ENCODE measurements at regions not wholly inside any gene's neighbourhood (a gene's known extent, or its start where the extent isn't known, plus 50 kb on each side); places are given as distances from the start of the nearest gene placed in this dataset.

GRCh38 chr1:185515696-185516095 lies 198.7 kb upstream of the IVNS1ABP start:
- no peaks in the 10 kb centered on the region for H3K27me3 Mint-ChIP-seq (ENCODE audit: low read depth)
- H3K4me1 Mint-ChIP-seq (ENCODE audit: low read depth) = no peaks in the 10 kb centered on the region
- peaks cover 2% of the 10 kb centered on the region for H3K36me3 Mint-ChIP-seq (ENCODE audit: low read depth)
- H3K27ac Mint-ChIP-seq = no peak overlapping the region
- no peak overlapping the region for H3K4me3 Mint-ChIP-seq
- CTCF ChIA-PET = interaction anchor here (1.2 kb wide), 1 partner anchor 27 kb away, joined by 3 read pairs; no protein-coding TSS in a partner anchor
- DNase-seq = no peak
- peaks cover 7% of the 10 kb centered on the region for H3K9me3 Mint-ChIP-seq
- intact Hi-C loops (cut with micrococcal nuclease) = no loop called here

GRCh38 chr1:185514311-185514710 lies 197.3 kb upstream of the IVNS1ABP start:
- Mint-ChIP-seq H3K27ac (no peak overlapping the region), H3K27me3 (ENCODE audit: low read depth) (no peaks in the 10 kb centered on the region), H3K4me3 (no peak overlapping the region), H3K9me3 (peaks cover 7% of the 10 kb centered on the region), H3K4me1 (ENCODE audit: low read depth) (no peaks in the 10 kb centered on the region), H3K36me3 (ENCODE audit: low read depth) (peaks cover 2% of the 10 kb centered on the region)
- CTCF ChIA-PET = interaction anchor here (0.6 kb wide), 1 partner anchor 52 kb away, joined by 5 read pairs; no protein-coding TSS in a partner anchor
- DNase-seq = no peak
- intact Hi-C loops (cut with micrococcal nuclease) = no loop called here

- CTCF ChIA-PET = no interaction called here
- Mint-ChIP-seq H3K4me3 (no peak overlapping the region), H3K27me3 (ENCODE audit: low read depth) (no peaks in the 10 kb centered on the region), H3K36me3 (ENCODE audit: low read depth) (peaks cover 2% of the 10 kb centered on the region), H3K4me1 (ENCODE audit: low read depth) (no peaks in the 10 kb centered on the region), H3K27ac (no peak overlapping the region), H3K9me3 (peaks cover 4% of the 10 kb centered on the region)
- intact Hi-C loops (cut with micrococcal nuclease) = no loop called here
- no peak for DNase-seq
These were observed 195.4 kb upstream of the IVNS1ABP start for GRCh38 chr1:185512442-185512841.

GRCh38 chr1:185501099-185501498 lies 184.1 kb upstream of the IVNS1ABP start:
- Mint-ChIP-seq H3K4me1 (ENCODE audit: low read depth) (peaks cover 8% of the 10 kb centered on the region), H3K9me3 (peaks cover 1% of the 10 kb centered on the region), H3K27me3 (ENCODE audit: low read depth) (no peaks in the 10 kb centered on the region), H3K36me3 (ENCODE audit: low read depth) (no peaks in the 10 kb centered on the region), H3K27ac (no peak overlapping the region), H3K4me3 (no peak overlapping the region)
- intact Hi-C loops (cut with micrococcal nuclease) = no loop called here
- CTCF ChIA-PET = interaction anchor here (0.6 to 1.3 kb wide), 3 partner anchors 9 to 224 kb away, joined by 3 to 5 read pairs (median 5); no protein-coding TSS in a partner anchor
- no peak for DNase-seq

GRCh38 chr1:185500001-185500626 lies 183.1 kb upstream of the IVNS1ABP start:
- no peak for DNase-seq
- Mint-ChIP-seq H3K27ac (no peak overlapping the region), H3K4me1 (ENCODE audit: low read depth) (peaks cover 8% of the 10 kb centered on the region), H3K9me3 (no peaks in the 10 kb centered on the region), H3K4me3 (no peak overlapping the region), H3K27me3 (ENCODE audit: low read depth) (no peaks in the 10 kb centered on the region), H3K36me3 (ENCODE audit: low read depth) (no peaks in the 10 kb centered on the region)
- intact Hi-C loops (cut with micrococcal nuclease) = no loop called here
- CTCF ChIA-PET = interaction anchor here (0.6 to 1.3 kb wide), 2 partner anchors 8 to 225 kb away, joined by 3 to 5 read pairs; no protein-coding TSS in a partner anchor

GRCh38 chr1:185498207-185498606 lies 181.2 kb upstream of the IVNS1ABP start:
- CTCF ChIA-PET = no interaction called here
- H3K36me3 Mint-ChIP-seq (ENCODE audit: low read depth) = no peaks in the 10 kb centered on the region
- intact Hi-C loops (cut with micrococcal nuclease) = no loop called here
- no peaks in the 10 kb centered on the region for H3K9me3 Mint-ChIP-seq
- H3K27me3 Mint-ChIP-seq (ENCODE audit: low read depth) = no peaks in the 10 kb centered on the region
- no peak for DNase-seq
- no peak overlapping the region for H3K27ac Mint-ChIP-seq
- H3K4me1 Mint-ChIP-seq (ENCODE audit: low read depth) = peaks cover 8% of the 10 kb centered on the region
- H3K4me3 Mint-ChIP-seq = no peak overlapping the region

- H3K36me3 Mint-ChIP-seq (ENCODE audit: low read depth) = no peaks in the 10 kb centered on the region
- no peak overlapping the region for H3K27ac Mint-ChIP-seq
- CTCF ChIA-PET = interaction anchor here (1.2 kb wide), 1 partner anchor 184 kb away, joined by 6 read pairs; no protein-coding TSS in a partner anchor
These were observed 180.1 kb upstream of the IVNS1ABP start for GRCh38 chr1:185497177-185497576.

GRCh38 chr1:185495898-185496297 lies 178.9 kb upstream of the IVNS1ABP start:
- no peak overlapping the region for H3K4me3 Mint-ChIP-seq
- CTCF ChIA-PET = no interaction called here
- DNase-seq = no peak

More at GRCh38 chr1:185497177-185497576, 180.1 kb upstream of the IVNS1ABP start:
- Mint-ChIP-seq H3K4me1 (ENCODE audit: low read depth) (peaks cover 8% of the 10 kb centered on the region), H3K9me3 (no peaks in the 10 kb centered on the region), H3K27me3 (ENCODE audit: low read depth) (no peaks in the 10 kb centered on the region), H3K4me3 (no peak overlapping the region)
- DNase-seq = no peak
- intact Hi-C loops (cut with micrococcal nuclease) = no loop called here

GRCh38 chr1:185495007-185495406 lies 178.0 kb upstream of the IVNS1ABP start:
- H3K4me1 Mint-ChIP-seq (ENCODE audit: low read depth) = peaks cover 4% of the 10 kb centered on the region
- H3K36me3 Mint-ChIP-seq (ENCODE audit: low read depth) = no peaks in the 10 kb centered on the region
- no peak overlapping the region for H3K4me3 Mint-ChIP-seq
- H3K27ac Mint-ChIP-seq = no peak overlapping the region
- DNase-seq = no peak
- CTCF ChIA-PET = no interaction called here
- no peaks in the 10 kb centered on the region for H3K9me3 Mint-ChIP-seq
- intact Hi-C loops (cut with micrococcal nuclease) = no loop called here
- H3K27me3 Mint-ChIP-seq (ENCODE audit: low read depth) = no peaks in the 10 kb centered on the region

More at GRCh38 chr1:185495898-185496297, 178.9 kb upstream of the IVNS1ABP start:
- Mint-ChIP-seq H3K27ac (no peak overlapping the region), H3K36me3 (ENCODE audit: low read depth) (no peaks in the 10 kb centered on the region), H3K4me1 (ENCODE audit: low read depth) (peaks cover 8% of the 10 kb centered on the region), H3K27me3 (ENCODE audit: low read depth) (no peaks in the 10 kb centered on the region), H3K9me3 (no peaks in the 10 kb centered on the region)
- intact Hi-C loops (cut with micrococcal nuclease) = no loop called here

- CTCF ChIA-PET = interaction anchor here (1.0 to 1.1 kb wide), 2 partner anchors 8 to 15 kb away, joined by 3 to 5 read pairs; no protein-coding TSS in a partner anchor
These were observed 175.2 kb upstream of the IVNS1ABP start for GRCh38 chr1:185492089-185492825.

GRCh38 chr1:185491604-185492003 lies 174.6 kb upstream of the IVNS1ABP start:
- H3K27me3 Mint-ChIP-seq (ENCODE audit: low read depth) = no peaks in the 10 kb centered on the region
- no peak overlapping the region for H3K4me3 Mint-ChIP-seq
- CTCF ChIA-PET = interaction anchor here (1.0 to 1.1 kb wide), 2 partner anchors 9 to 15 kb away, joined by 3 to 5 read pairs; no protein-coding TSS in a partner anchor
- no peaks in the 10 kb centered on the region for H3K36me3 Mint-ChIP-seq (ENCODE audit: low read depth)
- no peak for DNase-seq
- no peaks in the 10 kb centered on the region for H3K9me3 Mint-ChIP-seq
- no peak overlapping the region for H3K27ac Mint-ChIP-seq
- H3K4me1 Mint-ChIP-seq (ENCODE audit: low read depth) = no peaks in the 10 kb centered on the region
- intact Hi-C loops (cut with micrococcal nuclease) = loop anchor here (2.0 kb wide), 1 partner anchor 13 kb away; no protein-coding TSS in a partner anchor

More at GRCh38 chr1:185492089-185492825, 175.2 kb upstream of the IVNS1ABP start:
- intact Hi-C loops (cut with micrococcal nuclease) = loop anchor here (2.0 kb wide), 1 partner anchor 13 kb away; no protein-coding TSS in a partner anchor
- no peak overlapping the region for H3K27ac Mint-ChIP-seq
- no peaks in the 10 kb centered on the region for H3K27me3 Mint-ChIP-seq (ENCODE audit: low read depth)
- H3K4me1 Mint-ChIP-seq (ENCODE audit: low read depth) = no peaks in the 10 kb centered on the region
- DNase-seq = no peak
- H3K4me3 Mint-ChIP-seq = no peak overlapping the region
- no peaks in the 10 kb centered on the region for H3K9me3 Mint-ChIP-seq
- H3K36me3 Mint-ChIP-seq (ENCODE audit: low read depth) = no peaks in the 10 kb centered on the region

- intact Hi-C loops (cut with micrococcal nuclease) = no loop called here
- CTCF ChIA-PET = interaction anchor here (1.1 kb wide), 1 partner anchor 14 kb away, joined by 3 read pairs; no protein-coding TSS in a partner anchor
- H3K4me3 Mint-ChIP-seq = no peak overlapping the region
- H3K27me3 Mint-ChIP-seq (ENCODE audit: low read depth) = no peaks in the 10 kb centered on the region
- DNase-seq = no peak
- no peaks in the 10 kb centered on the region for H3K36me3 Mint-ChIP-seq (ENCODE audit: low read depth)
- H3K4me1 Mint-ChIP-seq (ENCODE audit: low read depth) = no peaks in the 10 kb centered on the region
- H3K27ac Mint-ChIP-seq = no peak overlapping the region
- no peaks in the 10 kb centered on the region for H3K9me3 Mint-ChIP-seq
These were observed 173.9 kb upstream of the IVNS1ABP start for GRCh38 chr1:185490924-185491323.
